Cardiac muscle cell (in vitro differentiated cells and primary cell): ENCODE measurements at regions not wholly inside any gene's neighbourhood (a gene's known extent, or its start where the extent isn't known, plus 50 kb on each side); places are given as distances from the start of the nearest gene placed in this dataset.

Experiments
- DNase-seq, 2 donors: peaks; one replicate each; pipeline versions ENCODE4 v3.0.0 to v3.0.0-alpha.2; 2010 to 2017; ENCODE audit warnings: low read depth in 1 of 2, low spot score in 1 of 2
- H3K27ac ChIP-seq: fragments of 200-600 bp; sonication (generic); 2 replicates; pipeline ENCODE4 v1.5.1; 2016
- H3K27me3 ChIP-seq: fragments of 200-600 bp; sonication (generic); 2 replicates; pipeline ENCODE4 v1.6.0; 2016; ENCODE audit warnings: control low read depth
- H3K36me3 ChIP-seq: fragments of 200-600 bp; sonication (generic); 2 replicates; pipeline ENCODE4 v1.5.1; 2016; ENCODE audit warnings: control low read depth
- H3K4me1 ChIP-seq: fragments of 200-600 bp; sonication (generic); 2 replicates; pipeline ENCODE4 v1.8.1; 2017; ENCODE audit warnings: low read depth, mild to moderate bottlenecking, mixed run types
- H3K4me3 ChIP-seq: fragments of 200-600 bp; sonication (generic); 2 replicates; pipeline ENCODE4 v1.5.1; 2016; ENCODE audit warnings: mild to moderate bottlenecking
- H3K9me3 ChIP-seq: fragments of 200-600 bp; sonication (generic); 2 replicates; pipeline ENCODE4 v1.5.1; 2017; ENCODE audit warnings: low read depth, mild to moderate bottlenecking, control low read depth
- TF ChIP-seq, protein P1 (sequence below): IDR thresholded peaks from 2 replicates; pipeline ENCODE4 v1.5.1; 2012; ENCODE audit warnings: low read depth, mild to moderate bottlenecking, low read length

- Histone ChIP-seq H3K9me3 (no peaks in the 10 kb centered on the region), H3K36me3 (no peaks in the 10 kb centered on the region)
- TF ChIP-seq, protein P1, sequence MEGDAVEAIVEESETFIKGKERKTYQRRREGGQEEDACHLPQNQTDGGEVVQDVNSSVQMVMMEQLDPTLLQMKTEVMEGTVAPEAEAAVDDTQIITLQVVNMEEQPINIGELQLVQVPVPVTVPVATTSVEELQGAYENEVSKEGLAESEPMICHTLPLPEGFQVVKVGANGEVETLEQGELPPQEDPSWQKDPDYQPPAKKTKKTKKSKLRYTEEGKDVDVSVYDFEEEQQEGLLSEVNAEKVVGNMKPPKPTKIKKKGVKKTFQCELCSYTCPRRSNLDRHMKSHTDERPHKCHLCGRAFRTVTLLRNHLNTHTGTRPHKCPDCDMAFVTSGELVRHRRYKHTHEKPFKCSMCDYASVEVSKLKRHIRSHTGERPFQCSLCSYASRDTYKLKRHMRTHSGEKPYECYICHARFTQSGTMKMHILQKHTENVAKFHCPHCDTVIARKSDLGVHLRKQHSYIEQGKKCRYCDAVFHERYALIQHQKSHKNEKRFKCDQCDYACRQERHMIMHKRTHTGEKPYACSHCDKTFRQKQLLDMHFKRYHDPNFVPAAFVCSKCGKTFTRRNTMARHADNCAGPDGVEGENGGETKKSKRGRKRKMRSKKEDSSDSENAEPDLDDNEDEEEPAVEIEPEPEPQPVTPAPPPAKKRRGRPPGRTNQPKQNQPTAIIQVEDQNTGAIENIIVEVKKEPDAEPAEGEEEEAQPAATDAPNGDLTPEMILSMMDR, result no peak
Measured at GRCh38 chr14:104437703-104438102, 141.9 kb upstream of the C14orf180 start.

GRCh38 chr14:104438166-104438887, 141.2 kb upstream of the C14orf180 start:
- H3K4me1 ChIP-seq, result no peaks in the 10 kb centered on the region
- DNase-seq, result no peak

More at GRCh38 chr14:104437703-104438102, 141.9 kb upstream of the C14orf180 start:
- Histone ChIP-seq H3K4me3 (no peak overlapping the region), H3K27ac (no peak overlapping the region), H3K27me3 (no peaks in the 10 kb centered on the region), H3K4me1 (no peaks in the 10 kb centered on the region)
- no peak for DNase-seq

DNA sequence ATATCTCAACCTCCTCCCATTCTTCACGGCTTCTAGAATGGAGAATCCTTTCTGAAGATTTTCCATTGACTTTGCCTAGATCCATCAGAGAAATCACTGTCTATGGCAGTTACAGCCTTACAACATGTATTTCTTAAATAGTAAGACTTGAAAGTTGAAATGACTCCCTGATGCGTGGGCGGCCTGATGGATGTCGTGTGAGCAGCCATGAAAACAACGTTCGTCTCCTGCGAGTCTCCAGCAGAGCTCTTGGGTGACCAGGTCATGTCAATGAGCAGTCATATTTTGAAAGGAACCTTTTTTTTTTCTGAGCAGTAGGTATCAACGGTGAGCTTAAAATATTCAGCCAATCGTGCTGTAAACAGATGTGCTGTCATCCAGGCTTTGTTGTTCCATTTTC, 139.9 kb upstream of the C14orf180 start:
- H3K9me3 ChIP-seq, result no peaks in the 10 kb centered on the region
- TF ChIP-seq, protein P1, result no peak
- no peak overlapping the region for H3K27ac ChIP-seq
- no peaks in the 10 kb centered on the region for H3K27me3 ChIP-seq
- H3K4me1 ChIP-seq, result no peaks in the 10 kb centered on the region
- no peaks in the 10 kb centered on the region for H3K36me3 ChIP-seq
- DNase-seq, result no peak
- no peak overlapping the region for H3K4me3 ChIP-seq

More at GRCh38 chr14:104438166-104438887, 141.2 kb upstream of the C14orf180 start:
- H3K27ac ChIP-seq, result no peak overlapping the region
- H3K9me3 ChIP-seq, result no peaks in the 10 kb centered on the region
- H3K36me3 ChIP-seq, result no peaks in the 10 kb centered on the region
- no peaks in the 10 kb centered on the region for H3K27me3 ChIP-seq
- TF ChIP-seq, protein P1, result no peak
- no peak overlapping the region for H3K4me3 ChIP-seq

DNA sequence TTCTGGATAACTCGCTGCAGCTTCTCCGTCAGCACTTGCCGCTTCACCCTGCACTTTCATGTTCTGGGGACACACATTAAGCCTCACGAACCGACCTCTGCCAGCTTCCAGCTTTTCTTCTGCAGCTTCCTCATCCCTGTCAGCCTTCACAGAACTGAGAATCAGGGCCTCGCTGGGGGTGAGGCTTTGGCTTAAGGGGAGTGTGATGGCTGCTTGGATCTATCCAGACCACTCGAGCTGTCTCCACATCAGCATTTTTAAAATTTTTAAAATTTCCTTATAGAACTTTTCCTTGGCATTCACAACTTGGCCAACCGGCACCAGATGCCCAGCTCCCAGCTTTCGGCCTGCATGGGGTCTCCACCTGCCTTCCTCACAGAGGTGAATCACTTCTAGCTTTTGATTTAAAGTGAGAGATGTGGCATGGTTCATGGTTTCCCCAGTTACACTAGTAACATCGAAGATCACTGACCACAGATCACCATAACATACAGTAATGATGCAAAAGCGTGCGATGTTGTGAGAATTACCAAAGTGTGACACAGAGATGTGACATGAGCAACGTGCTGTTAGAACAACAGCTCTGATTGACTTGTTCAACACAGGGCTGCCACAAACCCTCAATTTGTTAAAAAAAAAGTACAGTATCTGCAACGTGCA, 139.1 kb upstream of the C14orf180 start:
- TF ChIP-seq, protein P1, result no peak

DNA sequence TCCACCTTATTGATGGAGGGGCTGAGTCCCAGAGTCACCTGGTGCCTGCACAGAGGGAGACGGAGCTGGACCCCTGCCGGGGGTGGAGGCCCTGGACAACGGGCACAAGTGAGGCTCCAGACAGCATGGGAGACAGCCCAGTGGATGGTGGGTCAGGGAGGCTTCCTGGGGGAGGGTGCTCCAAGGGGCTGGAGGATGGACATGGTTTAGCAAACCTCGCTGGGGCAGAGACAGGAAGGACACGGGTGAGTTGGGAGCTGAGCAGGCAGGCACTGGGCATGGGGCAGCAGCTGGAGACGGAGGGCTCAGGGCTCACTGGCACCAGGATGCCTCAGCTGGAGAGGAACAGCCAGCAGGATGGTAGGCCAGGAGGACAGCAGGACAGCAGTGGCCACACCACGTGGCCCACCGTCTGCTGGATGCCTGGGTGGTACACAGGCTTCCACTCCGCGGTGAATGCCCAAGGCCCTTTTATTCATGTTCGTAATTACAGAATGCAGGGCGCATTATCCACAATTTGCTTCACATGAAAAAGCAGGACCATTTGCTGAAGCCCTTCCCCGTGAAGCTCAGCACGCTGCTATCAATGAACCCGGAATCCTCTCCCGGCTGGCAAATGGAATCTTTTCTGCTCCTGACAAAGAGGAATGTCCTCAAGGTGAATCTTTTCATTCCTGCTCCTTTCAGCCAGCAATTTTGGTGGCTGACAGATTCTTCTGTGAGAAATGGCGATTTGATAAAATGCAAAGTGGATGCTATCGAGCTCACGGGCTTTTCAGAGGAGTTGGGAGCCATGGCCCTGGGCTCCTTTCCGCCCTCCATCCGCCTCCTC, 138.1 kb upstream of the C14orf180 start:
- Histone ChIP-seq H3K27me3 (no peaks in the 10 kb centered on the region), H3K4me1 (no peaks in the 10 kb centered on the region), H3K27ac (no peak overlapping the region), H3K4me3 (no peak overlapping the region), H3K9me3 (no peaks in the 10 kb centered on the region), H3K36me3 (no peaks in the 10 kb centered on the region)
- DNase-seq, result no peak
- TF ChIP-seq, protein P1, result no peak

More for the DNA sequence above, 139.1 kb upstream of the C14orf180 start:
- Histone ChIP-seq H3K4me1 (no peaks in the 10 kb centered on the region), H3K4me3 (no peak overlapping the region), H3K27me3 (no peaks in the 10 kb centered on the region), H3K36me3 (no peaks in the 10 kb centered on the region), H3K27ac (no peak overlapping the region), H3K9me3 (no peaks in the 10 kb centered on the region)
- DNase-seq, result no peak
